PC-9 (cell line): ENCODE measurements at regions not wholly inside any gene's neighbourhood (a gene's known extent, or its start where the extent isn't known, plus 50 kb on each side); places are given as distances from the start of the nearest gene placed in this dataset.

Source experiments
- BruUV-seq: library from RNA; stranded (reverse); fragments of 400-500 nt; replicated peaks from 2 replicates; lab custom pipeline; 2021; lab: Mats Ljungman, UMichigan
- CTCF ChIA-PET: fragments of 300-600 bp; sonication (Branson Sonifier 250); formaldehyde crosslinking; loops from one replicate; lab custom pipeline; 2022; ENCODE audit warnings: antibody characterized with exemption; lab: Charles Lee
- POLR2A ChIA-PET: fragments of 300-600 bp; sonication (Branson Sonifier 250); formaldehyde crosslinking; loops from one replicate; lab custom pipeline; 2022; ENCODE audit warnings: antibody characterized with exemption; ENCODE audit not compliant: unreplicated experiment; lab: Charles Lee
- DNase-seq, 2 experiments: peaks; one replicate each; pipeline versions ENCODE4 v3.0.0 to v3.0.0-alpha.2; 2015 to 2022; ENCODE audit warnings: mixed read lengths in 1 of 2
- H2AFZ ChIP-seq: fragments of 200-600 bp; sonication (generic); 2 replicates; pipeline ENCODE4 v1.8.1; 2017; ENCODE audit warnings: antibody characterized with exemption
- H3F3A ChIP-seq: fragments of 200-600 bp; sonication (generic); 2 replicates; pipeline ENCODE4 v1.8.1; 2017; ENCODE audit warnings: antibody characterized with exemption, mild to moderate bottlenecking, low read depth; ENCODE audit not compliant: insufficient read depth
- H3K27ac ChIP-seq: fragments of 200-600 bp; sonication (generic); 2 replicates; pipeline ENCODE4 v1.6.1; 2016; ENCODE audit warnings: mixed run types
- H3K27me3 ChIP-seq: fragments of 200-600 bp; sonication (generic); 2 replicates; pipeline ENCODE4 v1.6.1; 2016; ENCODE audit warnings: low read depth, mixed run types; ENCODE audit not compliant: insufficient read depth
- H3K36me3 ChIP-seq: fragments of 200-600 bp; sonication (generic); 2 replicates; pipeline ENCODE4 v1.6.1; 2016; ENCODE audit warnings: low read depth, mixed run types
- H3K4me1 ChIP-seq: fragments of 200-600 bp; sonication (generic); replicated peaks from 2 replicates; pipeline ENCODE4 v1.6.1; 2016; ENCODE audit warnings: mixed run types; ENCODE audit not compliant: insufficient read depth
- H3K4me2 ChIP-seq: fragments of 200-600 bp; sonication (generic); 2 replicates; pipeline ENCODE4 v1.6.1; 2017; ENCODE audit warnings: mixed run types
- H3K4me3 ChIP-seq: fragments of 200-600 bp; sonication (generic); 2 replicates; pipeline ENCODE4 v1.6.1; 2016; ENCODE audit warnings: mixed run types
- H3K79me2 ChIP-seq: fragments of 200-600 bp; sonication (generic); 2 replicates; pipeline ENCODE4 v1.6.1; 2017; ENCODE audit warnings: low read depth, mixed run types
- H3K9me2 ChIP-seq: fragments of 200-600 bp; sonication (generic); 2 replicates; pipeline ENCODE4 v1.8.1; 2017; ENCODE audit warnings: mild to moderate bottlenecking; ENCODE audit not compliant: insufficient read depth
- H3K9me3 ChIP-seq: fragments of 200-600 bp; sonication (generic); 2 replicates; pipeline ENCODE4 v1.8.1; 2016; ENCODE audit warnings: low read depth; ENCODE audit not compliant: insufficient read depth
- H4K20me1 ChIP-seq: fragments of 200-600 bp; sonication (generic); 2 replicates; pipeline ENCODE4 v1.8.1; 2017; ENCODE audit not compliant: insufficient read depth
- CTCF ChIP-seq: fragments of 200-600 bp; sonication (generic); conservative IDR thresholded peaks from 2 replicates; pipeline ENCODE4 v1.6.1; 2017; ENCODE audit warnings: mixed run types, antibody characterized with exemption, mild to moderate bottlenecking, moderate library complexity
- EZH2 ChIP-seq: fragments of 200-600 bp; sonication (generic); IDR thresholded peaks from 2 replicates; pipeline ENCODE4 v1.8.0; 2017; ENCODE audit warnings: antibody characterized with exemption, low read depth
- intact Hi-C: fragments of 100-400 bp; cut with micrococcal nuclease; formaldehyde crosslinking; loops from one replicate; pipeline ENCODE4 v1.10.0; 2022; ENCODE audit not compliant: unreplicated experiment

- ChIA-PET CTCF (interaction anchor here (0.7 to 2.5 kb wide), 2 partner anchors 122 to 556 kb away, joined by 8 to 10 read pairs; no protein-coding TSS in a partner anchor), POLR2A (interaction anchor here (0.7 kb wide), 1 partner anchor 65 kb away, joined by 6 read pairs; no protein-coding TSS in a partner anchor)
- Histone ChIP-seq H3K9me3 (no peaks in the 10 kb centered on the region), H4K20me1 (no peaks in the 10 kb centered on the region), H3K79me2 (no peaks in the 10 kb centered on the region), H3K9me2 (no peaks in the 10 kb centered on the region), H3K4me3 (no peak overlapping the region), H3F3A (peaks cover 72% of the 10 kb centered on the region), H3K4me1 (peaks cover 98% of the 10 kb centered on the region), H3K4me2 (peak overlapping the region; percentile 73), H2AFZ (no peak overlapping the region), H3K36me3 (no peaks in the 10 kb centered on the region), H3K27me3 (no peaks in the 10 kb centered on the region), H3K27ac (peak overlapping the region; percentile 93)
- BruUV-seq: no TSS peak
- DNase-seq: no peak
- TF ChIP-seq CTCF: no peak
- TF ChIP-seq EZH2: no peak
- intact Hi-C loops: no loop called here
Measured at GRCh38 chr14:76948976-76949375, 79.5 kb downstream of the IRF2BPL start.

GRCh38 chr14:76948213-76948947, 80.1 kb downstream of the IRF2BPL start:
- no peak for TF ChIP-seq CTCF
- no peak for TF ChIP-seq EZH2
- no peaks in the 10 kb centered on the region for H3K79me2 ChIP-seq
- no peak overlapping the region; the same call in 1 of the 2 replicates for H3K4me3 ChIP-seq
- H3K4me1 ChIP-seq: peaks cover 93% of the 10 kb centered on the region
- no peaks in the 10 kb centered on the region for H4K20me1 ChIP-seq
- DNase-seq: no peak
- no peaks in the 10 kb centered on the region for H3K36me3 ChIP-seq
- H3K4me2 ChIP-seq: peak overlapping the region; percentile 73
- ChIA-PET POLR2A (interaction anchor here (0.6 to 1.8 kb wide), 3 partner anchors 13 to 175 kb away, joined by 3 to 11 read pairs (median 5); no protein-coding TSS in a partner anchor), CTCF (interaction anchor here (0.6 to 2.5 kb wide), 8 partner anchors 14 to 122 kb away, joined by 3 to 24 read pairs (median 7); no protein-coding TSS in a partner anchor)
- no peaks in the 10 kb centered on the region for H3K27me3 ChIP-seq
- BruUV-seq: no TSS peak
- no peaks in the 10 kb centered on the region for H3K9me3 ChIP-seq
- H3F3A ChIP-seq: peaks cover 68% of the 10 kb centered on the region
- intact Hi-C loops: no loop called here
- H3K27ac ChIP-seq: peak overlapping the region; percentile 93
- no peaks in the 10 kb centered on the region for H3K9me2 ChIP-seq
- H2AFZ ChIP-seq: no peak overlapping the region

- no peaks in the 10 kb centered on the region for H3K27me3 ChIP-seq
- no peak for DNase-seq
- BruUV-seq: no TSS peak
- H3K9me3 ChIP-seq: no peaks in the 10 kb centered on the region
- H3K27ac ChIP-seq: peak overlapping the region; percentile 93
- no peaks in the 10 kb centered on the region for H3K36me3 ChIP-seq
- intact Hi-C loops: loop anchor here (1.0 kb wide), 9 partner anchors 11 to 120 kb away; partner anchors contain the start of gene IRF2BPL
- H2AFZ ChIP-seq: no peak overlapping the region
- peak overlapping the region; percentile 73 for H3K4me2 ChIP-seq
- TF ChIP-seq CTCF (no peak), EZH2 (no peak)
- no peaks in the 10 kb centered on the region for H3K79me2 ChIP-seq
- CTCF ChIA-PET: interaction anchor here (0.6 to 2.5 kb wide), 17 partner anchors 14 to 123 kb away, joined by 3 to 24 read pairs (median 5); no protein-coding TSS in a partner anchor
- H3K4me1 ChIP-seq: peaks cover 87% of the 10 kb centered on the region
- no peaks in the 10 kb centered on the region for H3K9me2 ChIP-seq
- POLR2A ChIA-PET: interaction anchor here (0.6 to 1.8 kb wide), 7 partner anchors 14 to 1566 kb away, joined by 3 to 11 read pairs (median 4); no protein-coding TSS in a partner anchor
- no peak overlapping the region; the same call in 1 of the 2 replicates for H3K4me3 ChIP-seq
- no peaks in the 10 kb centered on the region for H4K20me1 ChIP-seq
- H3F3A ChIP-seq: peaks cover 63% of the 10 kb centered on the region
Measured at GRCh38 chr14:76947838-76948184, 80.7 kb downstream of the IRF2BPL start.
